ENCODE measurements at regions not wholly inside any gene's neighbourhood (a gene's known extent, or its start where the extent isn't known, plus 50 kb on each side); places are given as distances from the start of the nearest gene placed in this dataset.

DNA sequence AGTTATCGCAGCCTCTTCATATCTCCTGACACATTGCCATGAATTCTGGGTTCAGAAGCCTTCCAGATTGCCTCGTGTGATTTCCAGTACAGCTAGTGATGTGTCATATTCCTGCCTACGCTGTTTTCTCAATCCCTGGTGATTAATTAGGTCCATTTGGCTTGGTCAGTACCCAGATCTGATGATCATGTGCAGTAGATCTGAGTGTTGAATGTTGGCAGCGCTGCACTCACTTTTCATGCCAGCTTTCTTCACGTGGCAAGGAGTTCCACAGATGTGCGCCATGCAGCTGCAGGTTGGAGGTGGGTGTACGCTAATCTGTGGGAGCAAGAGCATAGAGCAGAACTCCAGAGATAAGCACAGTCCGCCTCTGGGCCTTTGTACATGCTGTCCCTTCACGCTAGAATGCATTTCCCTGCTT, 86.9 kb upstream of the COL6A5 start:
- dilution Hi-C loops (cut with MboI; ENCODE audit: extremely low pct_ligation_motif_present, low sequenced_read_pairs) = no loop called here
- Histone ChIP-seq H3K4me3 (replicated peaks in 1 of 3; ENCODE audit: insufficient read depth in 1 of 3, low read depth in 1 of 3, low read length in 3 of 3) (no peak overlapping the region), H4K20me1 (replicated peaks; ENCODE audit: control insufficient read depth, extremely low read depth, insufficient read depth, low read length) (no peaks in the 10 kb centered on the region), H3K27ac (ENCODE audit: insufficient read depth, low read depth, low read length) (no peak overlapping the region), H3K9me1 (replicated peaks; ENCODE audit: control insufficient read depth, extremely low read depth, insufficient read depth, low read length) (no peaks in the 10 kb centered on the region), H3K79me2 (ENCODE audit: control insufficient read depth, insufficient read depth, low read length) (no peaks in the 10 kb centered on the region), H3K36me3 (ENCODE audit: control insufficient read depth in 2 of 2, extremely low read depth in 1 of 2, insufficient read depth in 2 of 2, low read length in 2 of 2) (no peaks in the 10 kb centered on the region), H3K9me3 (replicated peaks; ENCODE audit: control insufficient read depth, insufficient read depth, low read length) (no peaks in the 10 kb centered on the region), H3K9ac (replicated peaks; ENCODE audit: extremely low read depth, insufficient read depth, low read length) (no peak overlapping the region), H3K4me1 (ENCODE audit: control insufficient read depth, extremely low read depth, insufficient read depth, low read length) (peaks cover 23% of the 10 kb centered on the region), H3K27me3 (ENCODE audit: control insufficient read depth in 2 of 2, insufficient read depth in 2 of 2, low read length in 2 of 2) (no peaks in the 10 kb centered on the region), H2AFZ (ENCODE audit: low read depth, low read length) (no peak overlapping the region), H3K4me2 (ENCODE audit: insufficient read depth, low read length) (no peak overlapping the region)
- FAIRE-seq (no peak), DNase-seq (ENCODE audit: low read depth, low spot score) (peak; percentile 40)
- POLR2A ChIA-PET = no interaction called here
- intact Hi-C loops (cut with micrococcal nuclease) = no loop called here
- BruUV-seq (replicated peaks) = no TSS peak
- TF ChIP-seq JUN (IDR thresholded peaks at IDR 0.05; ENCODE audit: borderline replicate concordance, insufficient read depth, insufficient read length, low read depth) = no peak
- TF ChIP-seq GATA2 (IDR thresholded peaks at IDR 0.05; ENCODE audit: insufficient read depth, insufficient read length, low read depth, low read length) = peak; percentile 73
- TF ChIP-seq POLR2AphosphoS5 (IDR thresholded peaks at IDR 0.05; ENCODE audit: insufficient read depth, low read depth, low read length) = no peak
- no peak for TF ChIP-seq MYC (IDR thresholded peaks at IDR 0.05; ENCODE audit: low read depth, low read length)
- CTCF ChIA-PET = interaction anchor here (1.6 kb wide), 1 partner anchor 17 kb away, joined by 6 read pairs; no protein-coding TSS in a partner anchor

DNA sequence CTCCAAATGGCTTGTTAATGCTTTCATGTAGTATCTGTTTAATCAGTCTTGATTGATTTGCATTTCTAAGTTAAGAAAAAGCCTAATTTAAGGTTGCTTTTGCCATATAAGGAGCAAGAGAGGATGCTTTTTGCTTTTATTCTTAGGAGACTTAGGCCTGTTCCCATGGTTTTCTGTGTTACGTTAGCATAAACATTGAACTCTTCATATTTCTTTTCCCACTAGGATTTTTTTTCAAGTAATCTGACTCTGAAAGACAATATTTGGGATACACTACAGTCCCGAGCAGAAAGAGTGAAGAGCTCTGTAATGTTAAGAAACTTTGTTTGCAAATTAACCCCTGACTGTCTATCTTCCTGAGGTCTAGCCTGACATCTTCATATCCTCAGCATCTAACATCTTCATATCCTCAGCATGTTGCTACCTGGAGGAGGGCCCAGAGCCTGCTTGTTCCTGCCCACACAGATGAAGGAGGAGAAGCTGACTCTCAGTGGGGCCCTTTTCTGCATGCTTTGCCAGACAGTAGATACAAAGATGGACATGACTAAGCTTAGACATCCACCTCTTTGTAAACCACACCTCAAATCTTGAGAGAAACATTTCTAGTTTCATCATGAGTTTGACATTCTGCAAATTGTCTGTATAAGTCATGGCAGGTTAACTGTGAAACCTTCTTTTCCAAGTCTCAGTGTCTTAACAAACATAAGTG, 86.2 kb upstream of the COL6A5 start:
- DNase-seq (ENCODE audit: low read depth, low spot score) = no peak
- Histone ChIP-seq H3K9me3 (replicated peaks; ENCODE audit: control insufficient read depth, insufficient read depth, low read length) (no peaks in the 10 kb centered on the region), H3K27me3 (ENCODE audit: control insufficient read depth in 2 of 2, insufficient read depth in 2 of 2, low read length in 2 of 2) (no peaks in the 10 kb centered on the region), H3K9me1 (replicated peaks; ENCODE audit: control insufficient read depth, extremely low read depth, insufficient read depth, low read length) (no peaks in the 10 kb centered on the region), H3K79me2 (ENCODE audit: control insufficient read depth, insufficient read depth, low read length) (no peaks in the 10 kb centered on the region), H3K4me1 (ENCODE audit: control insufficient read depth, extremely low read depth, insufficient read depth, low read length) (peaks cover 23% of the 10 kb centered on the region), H3K36me3 (ENCODE audit: control insufficient read depth in 2 of 2, extremely low read depth in 1 of 2, insufficient read depth in 2 of 2, low read length in 2 of 2) (no peaks in the 10 kb centered on the region), H3K27ac (ENCODE audit: insufficient read depth, low read depth, low read length) (no peak overlapping the region), H2AFZ (ENCODE audit: low read depth, low read length) (no peak overlapping the region), H3K4me3 (replicated peaks in 1 of 3; ENCODE audit: insufficient read depth in 1 of 3, low read depth in 1 of 3, low read length in 3 of 3) (no peak overlapping the region), H3K9ac (replicated peaks; ENCODE audit: extremely low read depth, insufficient read depth, low read length) (no peak overlapping the region), H3K4me2 (ENCODE audit: insufficient read depth, low read length) (no peak overlapping the region), H4K20me1 (replicated peaks; ENCODE audit: control insufficient read depth, extremely low read depth, insufficient read depth, low read length) (no peaks in the 10 kb centered on the region)
- ChIA-PET CTCF (interaction anchor here (1.6 kb wide), 1 partner anchor 17 kb away, joined by 6 read pairs; no protein-coding TSS in a partner anchor), POLR2A (no interaction called here)
- TF ChIP-seq JUN (IDR thresholded peaks at IDR 0.05; ENCODE audit: borderline replicate concordance, insufficient read depth, insufficient read length, low read depth) = no peak
- TF ChIP-seq, protein P1, sequence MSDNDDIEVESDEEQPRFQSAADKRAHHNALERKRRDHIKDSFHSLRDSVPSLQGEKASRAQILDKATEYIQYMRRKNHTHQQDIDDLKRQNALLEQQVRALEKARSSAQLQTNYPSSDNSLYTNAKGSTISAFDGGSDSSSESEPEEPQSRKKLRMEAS (IDR thresholded peaks at IDR 0.05; ENCODE audit: insufficient read depth, insufficient read length) = no peak
- no peak for TF ChIP-seq MYC (IDR thresholded peaks at IDR 0.05; ENCODE audit: low read depth, low read length)
- TF ChIP-seq POLR2A (IDR thresholded peaks at IDR 0.05; ENCODE audit: low read depth, low read length) = no peak
- no peak for TF ChIP-seq FOS (IDR thresholded peaks at IDR 0.05; ENCODE audit: borderline replicate concordance, insufficient read depth, low read length)
- TF ChIP-seq, protein P2, sequence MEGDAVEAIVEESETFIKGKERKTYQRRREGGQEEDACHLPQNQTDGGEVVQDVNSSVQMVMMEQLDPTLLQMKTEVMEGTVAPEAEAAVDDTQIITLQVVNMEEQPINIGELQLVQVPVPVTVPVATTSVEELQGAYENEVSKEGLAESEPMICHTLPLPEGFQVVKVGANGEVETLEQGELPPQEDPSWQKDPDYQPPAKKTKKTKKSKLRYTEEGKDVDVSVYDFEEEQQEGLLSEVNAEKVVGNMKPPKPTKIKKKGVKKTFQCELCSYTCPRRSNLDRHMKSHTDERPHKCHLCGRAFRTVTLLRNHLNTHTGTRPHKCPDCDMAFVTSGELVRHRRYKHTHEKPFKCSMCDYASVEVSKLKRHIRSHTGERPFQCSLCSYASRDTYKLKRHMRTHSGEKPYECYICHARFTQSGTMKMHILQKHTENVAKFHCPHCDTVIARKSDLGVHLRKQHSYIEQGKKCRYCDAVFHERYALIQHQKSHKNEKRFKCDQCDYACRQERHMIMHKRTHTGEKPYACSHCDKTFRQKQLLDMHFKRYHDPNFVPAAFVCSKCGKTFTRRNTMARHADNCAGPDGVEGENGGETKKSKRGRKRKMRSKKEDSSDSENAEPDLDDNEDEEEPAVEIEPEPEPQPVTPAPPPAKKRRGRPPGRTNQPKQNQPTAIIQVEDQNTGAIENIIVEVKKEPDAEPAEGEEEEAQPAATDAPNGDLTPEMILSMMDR (IDR thresholded peaks at IDR 0.05; ENCODE audit: extremely low read depth in 1 of 2, insufficient read depth in 1 of 2, low read depth in 1 of 2, low read length in 2 of 2) = no peak
- no peak for TF ChIP-seq POLR2AphosphoS5 (IDR thresholded peaks at IDR 0.05; ENCODE audit: insufficient read depth, low read depth, low read length)
- no peak for TF ChIP-seq EZH2 (IDR thresholded peaks at IDR 0.05; ENCODE audit: borderline replicate concordance, low read depth, low read length, severe bottlenecking)
- TF ChIP-seq GATA2 (IDR thresholded peaks at IDR 0.05; ENCODE audit: insufficient read depth, insufficient read length, low read depth, low read length) = no peak
- no peak for FAIRE-seq
- intact Hi-C loops (cut with micrococcal nuclease) (no loop called here), dilution Hi-C loops (cut with MboI; ENCODE audit: extremely low pct_ligation_motif_present, low sequenced_read_pairs) (no loop called here)
- BruUV-seq (replicated peaks) = no TSS peak

All from endothelial cell of umbilical vein (primary cell).